GM21423 (cell line): ENCODE measurements at regions not wholly inside any gene's neighbourhood (a gene's known extent, or its start where the extent isn't known, plus 50 kb on each side); places are given as distances from the start of the nearest gene placed in this dataset.

Experiments
- ATAC-seq: cut with Tn5 transposase; IDR thresholded peaks from one replicate; pipeline ENCODE4 v1.9.1; 2021; ENCODE audit warnings: mild to moderate bottlenecking, moderate library complexity; ENCODE audit not compliant: unreplicated experiment

DNA sequence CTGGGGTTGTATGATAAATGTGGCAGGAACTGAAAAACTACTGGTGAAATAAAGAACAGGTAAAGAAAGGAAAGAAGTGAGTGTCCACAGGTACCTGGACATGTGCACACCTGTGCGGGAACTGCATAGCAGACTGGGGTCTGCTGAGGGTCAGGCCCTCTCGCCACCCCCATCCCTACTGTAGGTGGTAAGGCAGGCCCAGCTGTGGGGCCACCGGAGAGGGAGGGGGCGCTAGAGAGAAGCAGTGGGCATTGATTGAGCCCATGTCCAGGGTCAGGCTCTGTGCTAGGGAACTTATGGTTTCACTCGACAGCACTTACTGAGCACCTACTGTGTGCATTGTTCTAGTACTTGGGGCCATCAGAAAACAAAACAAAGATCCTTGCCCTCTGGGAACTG, 400.5 kb downstream of the MATN1 start:
- ATAC-seq: no peak

DNA sequence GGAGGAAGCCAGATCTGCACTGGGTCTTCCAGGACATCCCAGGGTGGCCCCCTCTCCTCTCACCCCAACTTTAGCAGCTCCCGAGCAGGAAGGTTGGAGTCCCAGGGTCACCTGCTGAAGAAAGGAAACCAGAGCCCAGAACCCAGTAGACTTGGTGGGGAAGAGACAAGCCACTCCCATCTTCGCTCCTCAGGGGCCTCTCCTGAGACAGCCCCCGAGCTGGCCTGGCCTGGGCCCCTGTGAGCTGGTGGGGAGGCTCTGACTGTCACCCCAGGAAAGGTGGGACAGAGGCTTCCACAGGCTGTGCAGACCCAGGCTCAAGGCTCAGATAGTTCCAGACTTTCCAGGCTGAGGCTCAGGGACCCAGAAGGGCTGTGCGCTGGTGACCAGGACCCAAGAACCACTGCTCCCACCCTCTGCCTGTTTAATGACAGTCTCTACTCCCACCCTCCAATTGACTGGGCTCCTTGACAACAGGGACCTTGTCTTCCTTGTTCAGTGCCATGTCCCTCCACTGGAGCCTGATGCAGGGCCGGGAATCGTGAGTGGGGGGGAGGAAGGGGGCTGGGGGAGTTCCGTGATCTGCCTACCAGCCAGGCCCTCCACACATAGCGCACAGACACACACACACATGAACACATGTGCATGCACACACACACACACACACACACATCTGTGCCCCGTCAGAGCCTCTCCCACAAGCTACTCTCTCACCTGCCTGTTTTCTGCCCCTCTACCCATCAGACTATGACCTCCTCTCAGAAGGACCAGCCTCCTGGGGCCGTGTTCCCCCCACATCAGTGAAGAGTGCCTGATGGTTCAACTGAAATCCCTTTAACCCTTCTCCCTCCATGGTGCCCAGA, 401.2 kb downstream of the MATN1 start:
- no peak for ATAC-seq

DNA sequence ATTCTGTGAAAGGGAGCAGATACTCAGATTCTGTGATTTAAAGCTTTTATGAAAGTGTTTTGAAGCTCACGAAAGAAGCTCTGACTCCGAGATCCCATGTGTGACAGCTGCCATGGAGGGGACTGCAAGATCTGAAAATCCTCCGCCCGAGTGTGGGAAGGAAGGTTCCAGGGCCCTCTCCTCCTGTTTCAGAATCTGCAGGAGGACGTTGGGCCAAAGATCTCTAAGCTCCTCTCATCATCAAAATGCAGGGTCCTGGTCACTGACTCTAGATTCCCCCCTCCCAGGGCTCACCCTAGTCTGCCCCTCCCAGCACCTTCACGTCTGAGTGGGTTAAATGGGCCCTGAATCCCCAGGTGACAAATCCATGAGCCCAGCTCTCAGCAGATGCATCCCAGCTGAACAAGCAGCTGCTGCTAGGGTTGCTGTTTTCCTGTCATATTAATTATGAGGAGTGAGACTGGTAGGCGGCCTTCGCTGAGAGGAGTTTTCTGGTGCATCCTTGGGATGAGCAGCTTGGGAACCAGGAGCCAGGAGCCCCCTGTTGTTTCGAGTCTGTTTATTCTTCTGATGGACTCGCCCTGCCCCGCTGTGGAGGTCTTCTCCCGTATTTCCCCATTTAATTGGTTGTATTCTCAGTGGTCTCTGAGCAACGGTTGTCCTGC, 402.0 kb downstream of the MATN1 start:
- ATAC-seq: no peak

DNA sequence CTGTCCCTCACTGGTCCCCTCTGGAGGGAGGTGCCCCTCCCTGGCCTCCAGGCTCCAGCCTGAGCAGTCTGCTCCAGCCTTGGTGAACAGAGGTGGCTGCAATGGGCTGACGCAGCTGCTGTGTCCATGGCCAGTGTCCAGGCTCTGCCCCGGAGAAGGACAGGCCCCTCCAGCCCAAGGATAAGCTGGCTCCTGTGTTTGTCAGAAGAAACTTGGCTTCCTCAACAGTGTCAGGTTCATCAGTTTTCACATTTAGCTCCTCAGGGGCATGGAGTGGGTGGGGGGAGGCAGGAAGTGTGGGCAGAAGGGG, 402.8 kb downstream of the MATN1 start:
- ATAC-seq: no peak

DNA sequence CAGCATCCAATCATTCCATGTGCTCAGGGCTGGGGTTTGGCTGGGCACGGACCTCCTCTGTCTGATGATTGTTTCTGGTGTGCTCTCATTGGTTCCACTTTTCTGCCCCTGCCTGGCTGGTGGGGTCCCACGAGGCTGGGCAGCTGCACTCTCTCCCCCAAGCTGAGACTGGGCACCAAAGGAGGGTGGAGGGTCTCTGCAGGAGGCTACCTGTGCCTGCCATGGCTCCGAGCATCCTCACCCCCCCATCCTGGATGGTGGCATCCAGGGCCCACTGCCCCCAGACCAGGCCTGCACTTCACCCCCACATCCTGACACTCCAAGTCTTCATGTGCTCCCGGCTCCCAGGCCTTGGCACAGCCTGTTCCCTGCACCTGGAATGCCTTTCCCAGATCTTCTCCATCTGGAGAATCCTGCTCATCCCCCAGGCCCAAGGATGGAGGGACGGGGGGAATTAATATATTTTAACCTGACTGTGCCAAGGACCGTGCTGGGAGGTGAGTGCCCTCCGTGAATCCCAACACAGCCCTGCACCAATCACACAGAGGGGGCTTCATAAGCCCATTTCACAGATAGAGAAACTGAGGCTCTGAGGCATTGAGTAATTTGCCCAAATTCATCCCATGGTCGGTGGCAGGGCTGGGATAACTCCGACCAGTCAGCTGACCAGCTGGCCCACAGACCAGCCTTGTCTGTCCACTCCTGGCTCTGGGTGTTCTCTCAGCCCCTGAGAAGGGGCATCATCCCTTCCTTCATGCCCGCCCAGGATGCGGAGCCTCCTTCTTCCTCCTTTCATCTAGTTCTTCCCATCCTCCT, 403.4 kb downstream of the MATN1 start:
- ATAC-seq: no peak

DNA sequence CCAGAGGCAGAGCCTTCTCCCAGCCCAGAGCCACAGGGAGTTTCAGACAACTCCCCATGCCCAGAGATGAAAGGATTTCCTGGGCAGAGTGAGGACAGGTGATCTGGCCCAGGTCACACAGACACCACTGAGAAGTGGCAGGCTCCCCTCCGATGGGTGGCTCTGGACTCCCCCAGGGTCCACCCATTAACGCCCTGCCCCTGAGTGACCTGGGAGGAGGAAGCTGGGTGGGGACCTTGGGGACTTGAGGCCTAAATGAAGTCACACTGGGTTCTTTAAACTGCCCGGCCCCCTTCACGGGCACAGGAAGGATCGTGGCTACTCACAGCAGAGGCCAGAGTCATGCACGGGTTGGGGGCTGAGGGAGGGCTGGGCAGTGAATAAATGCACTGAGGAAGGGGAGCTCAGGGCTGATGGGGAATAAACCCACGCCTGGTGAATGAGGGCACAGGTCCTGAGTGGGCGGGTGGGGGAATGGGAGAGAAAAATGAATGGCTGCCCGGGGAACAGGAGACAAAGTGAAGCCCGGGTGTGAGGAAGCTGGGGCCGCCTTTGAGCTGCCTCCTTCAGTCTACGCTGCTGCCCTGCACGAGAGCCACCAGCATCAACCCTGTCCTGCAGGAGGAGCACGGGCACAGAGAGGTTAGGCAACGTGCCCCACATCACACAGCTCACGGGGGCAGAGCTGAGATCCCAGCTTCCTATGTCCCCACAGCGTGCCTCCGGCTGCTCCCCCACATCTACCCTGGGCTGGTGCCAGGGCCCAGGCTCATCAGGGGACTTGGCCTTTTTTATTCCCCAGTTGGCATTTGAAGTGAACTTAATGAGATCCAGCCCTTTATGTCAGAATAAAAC, 404.3 kb downstream of the MATN1 start:
- no peak for ATAC-seq

DNA sequence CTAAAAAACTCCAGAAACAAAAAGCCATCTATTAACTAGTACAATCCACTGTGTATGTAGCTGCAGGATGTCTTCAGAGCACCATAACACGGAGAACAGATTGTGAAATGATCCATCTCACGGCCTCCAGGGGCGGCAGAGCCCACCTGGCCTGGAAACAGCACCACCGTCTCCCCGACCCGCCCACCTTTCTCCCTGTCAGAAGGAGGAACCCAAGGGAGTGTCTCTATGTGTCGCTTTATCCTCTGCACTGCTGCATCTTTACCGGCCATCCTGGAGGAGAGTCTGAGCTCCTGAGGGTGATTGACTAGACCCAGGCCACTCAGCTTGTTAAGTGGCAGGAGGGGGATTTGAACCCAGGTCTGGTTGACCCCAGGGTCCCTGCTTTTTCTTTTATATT, 405.0 kb downstream of the MATN1 start:
- ATAC-seq: no peak

DNA sequence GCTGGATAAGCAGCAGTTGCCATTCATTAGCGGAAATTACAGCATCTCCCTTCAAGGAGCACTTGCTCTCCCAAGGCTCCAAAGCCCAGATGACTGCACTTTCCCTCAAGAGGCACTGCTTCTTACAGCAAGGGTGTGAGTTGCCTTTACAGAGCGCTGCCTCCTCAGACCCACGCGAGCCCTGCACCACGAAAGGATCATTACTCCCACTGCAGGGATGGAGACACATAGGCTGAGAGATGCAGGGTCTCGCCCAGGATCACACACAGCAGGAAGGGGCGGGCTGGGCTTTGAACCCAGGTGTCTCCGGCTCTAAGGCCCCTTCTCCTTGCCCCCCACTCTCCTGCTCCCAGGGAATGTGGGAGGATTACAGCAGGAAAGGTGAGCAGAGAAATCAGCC, 405.5 kb downstream of the MATN1 start:
- ATAC-seq: no peak

DNA sequence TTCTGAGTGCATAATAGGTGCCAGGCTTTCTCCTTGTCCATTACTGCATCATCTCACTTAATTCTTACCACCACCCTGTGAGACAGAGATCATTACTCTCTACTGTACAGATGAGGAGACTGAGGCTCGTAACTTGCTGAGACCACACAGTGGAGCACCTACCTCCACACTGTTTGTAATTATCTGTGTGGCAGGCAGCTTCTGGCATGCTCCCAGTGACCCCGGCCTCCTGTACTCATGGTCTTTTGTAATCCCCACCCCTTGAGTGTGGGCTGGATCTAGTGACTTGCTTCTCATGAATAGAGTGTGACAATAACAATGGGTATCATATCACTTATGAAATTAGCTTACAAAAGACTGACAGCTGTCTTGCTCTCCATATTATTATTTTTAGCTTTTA, 407.3 kb downstream of the MATN1 start:
- no peak for ATAC-seq

DNA sequence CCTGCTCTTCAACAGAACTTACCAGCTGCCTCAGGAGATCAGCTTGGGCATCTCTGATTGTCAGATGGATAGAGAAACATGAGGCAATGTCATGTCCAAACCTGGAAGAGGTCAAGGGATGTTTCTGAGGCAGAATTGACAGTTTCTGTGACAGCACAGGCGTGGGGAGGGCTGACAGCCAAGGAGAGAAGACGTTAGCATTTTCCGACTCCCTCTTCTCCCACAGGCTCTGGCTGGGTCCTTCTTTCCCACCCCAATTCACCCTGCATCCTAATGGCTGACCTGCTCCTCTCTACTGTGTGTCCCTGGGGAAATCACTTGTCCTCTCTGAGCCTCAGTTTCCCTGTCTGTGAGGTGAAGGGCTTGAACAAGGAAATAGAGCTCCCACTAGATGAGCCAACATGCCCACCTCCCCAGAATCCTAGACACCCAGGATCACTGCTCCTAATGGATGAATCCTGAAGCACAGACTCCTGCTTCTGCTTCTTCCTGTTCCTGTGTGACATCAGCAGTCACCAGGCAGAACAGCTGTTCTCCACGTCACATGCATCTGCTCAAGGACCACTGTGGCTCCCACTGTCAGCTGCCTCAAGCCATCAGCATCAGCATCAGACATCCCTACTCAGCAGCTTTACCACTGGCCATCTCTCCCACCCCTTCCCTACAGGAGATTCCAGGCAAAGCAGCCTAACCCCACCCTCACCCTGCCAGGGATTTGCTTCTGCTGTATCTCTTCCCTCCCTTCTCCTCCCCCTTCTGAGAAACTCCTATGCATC, 408.0 kb downstream of the MATN1 start:
- ATAC-seq: no peak

DNA sequence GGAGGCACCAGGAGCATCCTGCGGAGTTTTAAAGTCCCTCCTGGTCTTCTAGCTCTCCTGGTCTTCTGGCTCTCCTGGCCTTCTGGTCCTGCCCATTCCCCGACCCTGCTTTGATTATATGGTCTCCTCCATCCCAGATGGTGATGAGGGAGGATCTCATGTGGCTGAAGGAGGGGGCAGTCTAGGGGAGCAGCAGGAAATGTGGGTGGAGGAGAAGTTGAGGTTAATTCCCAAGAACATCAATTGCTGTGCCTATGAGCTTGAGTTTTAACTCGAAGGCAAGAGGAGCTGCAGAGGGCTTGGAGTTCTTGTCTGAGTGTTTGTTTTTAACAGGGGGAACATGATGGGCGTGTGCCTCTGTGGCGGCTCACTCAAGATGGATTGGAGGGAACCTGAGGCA, 408.8 kb downstream of the MATN1 start:
- no peak for ATAC-seq

DNA sequence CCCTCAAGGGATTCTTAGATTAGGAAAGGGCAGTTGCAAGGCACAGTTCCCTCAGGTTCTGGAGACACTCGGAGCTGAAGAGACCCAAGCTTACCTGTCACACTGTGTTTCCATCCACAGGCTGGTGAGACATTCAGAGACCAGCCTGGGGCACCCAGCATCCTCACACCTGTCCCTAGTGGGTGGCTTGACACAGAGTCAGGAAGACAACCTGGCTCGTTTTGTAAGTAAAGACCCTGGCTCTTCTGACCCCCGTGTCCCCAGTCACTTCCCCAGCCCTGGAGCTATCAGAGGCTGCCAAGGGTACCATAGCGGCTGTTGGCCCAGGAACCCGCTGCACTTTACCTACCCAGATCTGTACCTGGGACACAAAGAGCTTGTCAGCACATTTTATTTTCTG, 409.8 kb downstream of the MATN1 start:
- no peak for ATAC-seq

DNA sequence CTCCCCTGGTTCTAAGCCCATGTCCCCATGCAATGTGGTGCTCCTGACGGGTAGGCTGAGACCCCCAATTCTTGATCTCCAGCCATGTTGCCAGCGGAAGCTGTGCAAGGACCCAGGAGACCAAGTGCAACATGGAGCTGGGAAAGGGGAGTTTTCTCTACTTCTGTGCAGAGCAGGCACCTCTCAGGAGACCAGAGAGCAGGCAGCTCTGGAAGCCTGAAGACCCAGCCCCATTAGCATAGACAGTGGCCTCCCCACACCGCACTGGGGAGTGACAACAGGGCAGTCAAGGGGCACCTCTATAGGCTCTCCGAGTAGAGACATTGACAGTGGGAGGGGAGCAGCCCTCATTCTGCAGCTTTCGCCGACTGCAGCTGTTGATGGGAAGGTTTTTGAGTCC, 410.2 kb downstream of the MATN1 start:
- ATAC-seq: no peak

DNA sequence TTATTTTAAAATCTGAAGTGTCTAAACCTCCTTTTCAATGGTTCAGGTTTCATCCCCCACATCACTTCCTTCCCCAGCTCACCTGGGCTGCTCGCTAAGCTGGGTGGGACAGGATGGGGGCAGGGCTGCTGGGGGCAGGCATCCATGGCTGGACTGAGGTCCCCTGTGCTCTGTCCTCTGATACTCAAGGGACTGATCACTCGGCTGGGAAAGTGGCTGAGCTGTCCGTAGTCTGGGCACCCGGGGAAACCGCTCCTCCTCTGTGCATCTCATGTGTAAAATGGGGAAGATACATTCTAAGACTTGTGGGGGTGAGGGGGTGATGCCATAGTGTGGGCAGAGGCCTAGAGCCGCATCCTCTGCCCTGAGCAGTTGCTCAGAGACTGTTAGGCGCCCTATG, 411.2 kb downstream of the MATN1 start:
- ATAC-seq: no peak

DNA sequence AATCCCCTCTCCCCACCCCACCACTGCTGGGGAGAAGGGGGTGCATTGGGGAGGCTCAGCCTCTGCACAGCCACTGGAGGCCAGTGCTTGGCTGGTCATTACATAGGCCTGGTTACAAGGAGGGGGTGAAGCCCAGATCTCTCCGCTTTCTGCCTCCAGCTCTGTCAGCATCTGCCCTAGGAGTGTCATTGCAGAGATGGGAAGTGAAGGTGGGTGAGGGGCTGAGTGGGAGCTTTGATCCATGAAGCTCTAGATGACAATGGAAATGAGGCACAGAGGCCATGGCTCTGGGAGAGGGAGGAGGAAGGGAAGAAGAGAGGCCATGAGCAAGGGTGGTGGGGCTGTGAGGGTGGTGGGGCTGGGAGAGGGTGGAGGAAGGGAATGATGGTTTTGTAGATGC, 411.6 kb downstream of the MATN1 start:
- no peak for ATAC-seq

DNA sequence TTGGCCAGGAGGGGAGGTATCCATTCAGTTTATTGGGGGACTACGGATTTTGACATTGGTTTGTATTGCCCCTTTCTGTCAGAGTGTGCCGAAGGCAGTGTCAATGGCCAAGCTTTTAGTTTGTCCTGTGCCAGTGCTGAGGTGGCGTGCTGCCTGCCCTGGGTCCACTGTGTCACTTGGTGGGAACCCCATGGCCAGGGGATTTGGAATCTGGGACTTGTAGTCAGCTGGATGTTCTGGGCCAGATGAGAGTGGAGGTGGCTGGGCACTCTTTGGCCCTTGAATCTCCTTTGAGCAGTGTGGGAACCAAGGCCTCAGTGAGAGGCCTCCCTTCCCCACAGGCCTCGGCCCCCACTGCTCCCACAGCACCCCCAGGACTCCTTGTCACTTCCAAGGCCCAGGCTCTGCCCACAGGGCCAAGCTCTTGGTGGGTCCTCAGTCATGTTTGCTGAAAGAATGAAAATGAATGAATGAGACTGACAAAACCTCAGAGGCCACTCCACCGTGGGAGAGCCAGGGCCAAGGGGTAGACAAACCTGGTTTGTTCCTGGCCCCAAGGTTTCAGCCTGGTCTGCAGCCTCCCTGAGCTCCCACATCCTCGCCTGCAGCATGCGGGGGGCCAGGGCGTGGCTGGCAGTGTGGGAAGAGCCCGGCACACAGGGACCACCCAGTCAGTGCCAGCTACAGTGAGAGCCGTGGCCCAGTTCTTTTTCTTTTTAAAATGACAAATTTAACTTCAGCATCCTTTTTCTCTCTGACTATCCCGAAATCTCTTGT, 412.2 kb downstream of the MATN1 start:
- no peak for ATAC-seq

DNA sequence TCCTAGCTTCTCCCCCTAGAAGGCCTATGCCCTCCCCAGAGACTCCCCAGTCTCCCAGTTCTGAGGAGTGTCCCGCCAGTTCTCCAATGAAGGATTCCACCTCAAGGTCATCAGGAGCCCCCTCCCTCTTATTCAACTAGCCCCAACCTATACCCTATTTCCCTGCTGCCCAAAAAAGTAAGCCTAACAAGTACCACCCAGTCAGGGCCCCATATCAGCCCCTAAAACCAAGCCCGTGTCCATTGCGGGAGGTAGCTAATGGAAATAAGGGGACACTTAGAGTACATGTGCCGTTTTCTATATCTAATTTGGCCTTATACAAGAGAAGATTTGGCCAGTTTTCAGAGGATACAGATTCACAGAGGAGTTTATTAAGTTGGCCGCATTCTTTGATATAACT, 416.2 kb downstream of the MATN1 start:
- no peak for ATAC-seq

DNA sequence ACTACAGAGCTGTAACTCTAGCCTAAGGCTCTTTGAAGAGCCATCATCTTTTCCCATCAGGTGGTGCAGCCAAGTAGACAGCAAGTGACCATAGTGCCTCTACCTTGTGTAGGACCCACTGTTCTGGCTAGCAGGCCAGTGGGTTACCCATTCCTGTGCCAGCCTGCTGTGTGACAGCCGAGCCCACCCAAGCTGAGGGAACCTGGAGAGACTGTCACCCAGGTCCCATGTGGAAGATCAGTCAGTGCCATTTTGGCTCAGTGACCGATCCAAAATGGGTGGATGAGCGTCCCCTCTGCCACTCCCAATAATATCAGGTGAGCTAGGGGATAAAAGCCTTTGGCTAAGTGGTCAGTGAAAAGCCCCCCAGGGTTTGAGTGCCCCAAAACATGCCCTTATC, 417.9 kb downstream of the MATN1 start:
- no peak for ATAC-seq

DNA sequence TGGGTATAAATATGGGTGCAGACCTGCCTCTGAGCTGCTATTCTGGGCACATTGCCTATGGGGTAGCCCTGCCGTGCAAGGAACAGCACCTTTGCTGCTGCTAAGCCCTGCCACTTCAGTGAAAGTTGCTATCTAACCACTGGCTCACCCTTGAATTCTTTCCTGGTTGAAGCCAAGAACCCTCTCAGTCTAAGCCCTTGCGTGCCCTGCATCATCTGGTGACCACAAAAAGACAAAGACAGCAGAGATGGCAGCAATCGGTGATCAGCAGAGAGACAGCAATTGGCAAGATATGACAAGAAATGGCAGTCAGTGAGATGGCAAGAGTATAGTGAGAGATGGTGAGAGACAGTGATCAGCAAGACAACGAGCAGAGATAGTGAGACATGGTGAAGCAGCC, 418.3 kb downstream of the MATN1 start:
- no peak for ATAC-seq

DNA sequence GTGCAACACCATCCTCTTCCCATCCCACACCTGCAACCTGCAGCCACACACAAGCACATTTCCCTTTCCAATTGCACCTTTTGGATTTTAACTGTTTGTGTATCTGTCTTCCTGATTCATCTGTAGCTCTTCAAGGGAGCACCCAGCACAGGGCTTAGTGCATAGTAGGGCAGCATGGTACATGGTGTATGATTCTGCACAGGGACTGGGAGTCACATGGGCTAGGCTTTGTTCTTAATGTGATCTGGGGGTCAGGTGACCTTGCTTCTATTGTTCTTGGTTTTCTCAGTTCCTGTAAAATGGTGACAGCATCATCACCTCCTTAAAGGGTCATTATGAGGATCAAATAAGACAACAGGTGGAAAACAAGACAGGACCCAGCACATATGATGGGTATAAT, 419.3 kb downstream of the MATN1 start:
- no peak for ATAC-seq
